ENCODE measurements at regions not wholly inside any gene's neighbourhood (a gene's known extent, or its start where the extent isn't known, plus 50 kb on each side); places are given as distances from the start of the nearest gene placed in this dataset.

- no peak for DNase-seq
Observed at GRCh38 chr3:14273901-14274611, 95.4 kb downstream of the LSM3 start.

- DNase-seq = no peak
Observed at GRCh38 chr3:14274612-14274936, 96.0 kb downstream of the LSM3 start.

DNA sequence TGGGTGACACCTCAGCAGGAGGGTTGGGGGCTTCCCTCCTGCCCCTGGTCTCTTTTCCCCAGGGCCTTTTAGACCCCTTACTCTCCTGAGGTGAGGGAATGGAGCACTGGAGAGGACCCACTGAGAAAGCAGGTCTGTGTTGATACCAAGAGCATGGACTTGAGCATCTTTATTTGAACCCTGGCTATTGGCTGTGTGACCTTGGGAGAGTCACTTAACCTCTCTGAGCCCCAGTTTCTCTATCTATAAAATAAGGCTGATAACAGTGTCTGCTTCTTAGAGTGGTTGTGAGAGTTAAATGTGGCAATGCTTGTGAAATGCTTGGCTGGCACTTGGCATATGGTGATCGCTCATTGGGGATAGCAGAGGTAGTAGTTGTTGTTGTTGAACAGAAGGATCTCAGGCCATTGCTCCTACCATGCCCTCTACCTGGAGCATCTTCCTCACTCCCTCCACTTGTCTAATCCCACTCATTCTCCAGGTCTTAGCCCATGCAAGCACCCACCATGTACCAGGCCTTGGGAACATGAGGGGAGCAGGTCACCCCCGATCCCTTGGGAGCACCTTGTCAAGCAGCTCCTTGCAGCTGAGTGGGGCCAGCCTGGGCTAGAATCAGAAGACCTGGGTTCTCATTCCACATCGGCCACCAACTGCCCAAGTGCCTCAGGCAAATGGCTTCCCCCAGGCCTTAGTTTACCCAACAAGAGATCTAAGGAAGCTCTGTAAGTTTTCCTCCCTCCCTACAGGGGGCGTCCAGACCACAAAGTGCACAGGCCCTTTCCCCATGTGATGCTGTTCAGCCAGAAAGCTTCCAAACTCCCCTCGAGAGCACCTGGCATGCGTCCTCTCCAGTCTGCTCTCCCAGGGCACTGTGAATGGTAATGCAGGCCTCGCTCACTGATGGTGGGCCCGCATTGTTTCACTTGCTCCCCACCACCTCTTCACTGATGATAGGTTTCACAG lies 96.7 kb downstream of the LSM3 start:
- DNase-seq = no peak

GRCh38 chr3:14275962-14276909 lies 97.6 kb downstream of the LSM3 start:
- DNase-seq = no peak

GRCh38 chr3:14277557-14277956 lies 98.9 kb downstream of the LSM3 start:
- no peak for DNase-seq

- no peak for DNase-seq
Observed at GRCh38 chr3:14278265-14278798, 99.7 kb downstream of the LSM3 start.

GRCh38 chr3:14278799-14279625 lies 100.4 kb downstream of the LSM3 start:
- DNase-seq = no peak

- DNase-seq = no peak
Observed at GRCh38 chr3:14279626-14280061, 101.0 kb downstream of the LSM3 start.

DNA sequence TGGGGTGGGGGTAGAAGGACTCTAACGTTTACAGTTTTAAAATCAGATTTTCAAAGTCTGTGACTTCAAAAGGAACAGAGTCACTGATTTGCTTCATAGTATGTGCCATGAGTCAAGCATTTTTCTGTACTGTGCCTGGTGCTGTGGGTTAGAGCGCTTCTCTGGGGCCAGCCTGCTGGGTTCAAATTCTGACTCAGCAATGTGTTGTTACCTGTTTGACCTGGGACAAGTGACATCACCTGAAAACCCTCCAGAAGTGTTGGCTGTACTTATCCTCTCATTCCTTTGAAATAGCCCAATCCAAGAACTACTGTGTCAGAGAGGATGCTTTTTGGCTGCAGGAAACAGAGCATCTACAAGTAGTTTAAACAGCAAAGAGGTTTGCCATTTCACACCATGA lies 101.7 kb downstream of the LSM3 start:
- no peak for DNase-seq

GRCh38 chr3:14281053-14281452 lies 102.4 kb downstream of the LSM3 start:
- DNase-seq = no peak

- DNase-seq = no peak
Observed at GRCh38 chr3:14282001-14282705, 103.5 kb downstream of the LSM3 start.

- no peak for DNase-seq
Observed at GRCh38 chr3:14282706-14283075, 104.1 kb downstream of the LSM3 start.

GRCh38 chr3:14283092-14283812 lies 104.6 kb downstream of the LSM3 start:
- DNase-seq = no peak

DNA sequence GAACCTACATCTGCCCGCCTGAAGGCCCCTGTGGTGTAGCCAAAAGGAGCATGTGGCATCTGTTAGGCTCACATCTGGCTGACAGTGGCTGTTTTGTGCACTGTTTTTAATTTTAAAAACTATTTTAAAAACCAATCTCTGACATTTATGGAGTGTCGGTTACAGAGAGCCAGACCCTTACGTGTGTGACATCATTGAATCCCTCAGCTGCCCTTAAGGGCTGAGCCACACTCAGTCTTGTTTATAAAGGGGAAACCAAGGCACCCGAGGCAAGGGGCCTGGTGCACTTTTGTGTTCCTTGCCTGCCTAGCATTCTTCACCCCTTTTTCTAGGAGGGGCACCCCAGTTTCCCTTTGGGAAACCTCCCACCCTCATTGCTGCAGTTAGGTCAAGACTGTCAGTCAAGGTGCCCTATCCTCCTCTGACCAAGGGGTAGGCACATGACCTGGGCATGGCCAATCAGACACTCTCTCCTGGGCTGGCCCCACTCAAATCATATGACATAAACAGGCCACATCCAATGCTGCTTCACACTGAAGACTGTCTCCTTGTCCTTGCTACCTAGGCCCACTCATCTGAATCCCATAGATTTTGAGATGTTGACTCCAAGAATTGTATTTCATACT lies 105.3 kb downstream of the LSM3 start:
- DNase-seq = no peak

DNA sequence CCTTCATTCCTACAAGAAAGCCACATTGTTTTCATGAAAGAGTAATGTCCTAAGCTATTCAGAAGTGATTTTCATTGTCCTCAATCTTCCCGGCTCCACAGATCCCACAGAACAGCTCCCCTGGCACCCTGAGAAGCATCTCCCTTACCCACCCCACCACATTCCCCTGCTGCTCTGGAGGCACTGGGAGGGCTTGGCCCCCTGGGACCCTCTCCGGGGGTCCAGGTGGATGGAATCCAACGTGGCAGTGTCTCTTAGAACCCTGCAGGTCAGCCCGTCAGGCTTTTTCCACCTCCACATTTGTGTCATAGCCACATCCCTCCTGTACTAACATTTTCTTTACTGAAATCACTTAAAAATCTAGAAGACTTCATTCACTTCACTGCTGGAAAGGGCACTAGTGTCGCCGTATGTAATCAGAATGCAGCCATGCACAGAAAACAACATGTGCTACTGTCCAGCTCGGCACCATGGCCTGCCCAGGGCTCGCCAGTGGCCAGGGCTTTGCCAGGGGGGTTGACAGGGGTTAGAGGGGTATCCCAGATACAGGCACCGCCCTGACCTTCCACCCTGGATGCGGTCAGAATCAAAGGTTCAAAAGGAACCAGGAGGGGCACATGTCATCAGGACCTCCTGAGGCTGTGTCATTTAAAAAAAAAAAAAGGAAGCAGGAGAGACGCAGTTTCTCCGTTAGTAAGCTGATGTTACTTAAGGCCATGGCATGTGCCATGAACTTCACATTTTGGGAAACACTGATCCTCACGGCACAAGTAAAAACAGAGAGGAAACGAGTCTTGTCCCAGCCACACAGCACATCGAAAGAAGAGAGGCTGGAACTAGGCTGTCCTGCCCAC lies 106.3 kb downstream of the LSM3 start:
- DNase-seq = no peak

DNA sequence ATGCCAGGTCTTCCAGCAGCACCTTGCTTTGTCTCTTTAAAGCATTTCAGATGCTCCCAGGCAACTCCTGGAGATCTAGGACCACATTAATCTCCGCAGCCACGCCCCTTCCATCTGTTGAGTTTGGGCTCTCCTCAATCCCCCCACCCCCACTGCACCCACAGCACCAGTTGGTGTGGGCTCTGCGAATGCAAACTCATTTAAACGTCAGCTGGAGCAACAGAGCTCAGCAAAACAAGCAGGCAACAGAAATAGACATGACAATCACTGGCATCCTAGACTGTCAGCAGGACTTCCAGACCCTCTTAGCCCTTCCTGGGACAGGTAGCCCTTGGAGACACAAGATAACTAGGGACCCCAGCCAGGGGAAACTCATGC lies 106.9 kb downstream of the LSM3 start:
- DNase-seq = no peak

DNA sequence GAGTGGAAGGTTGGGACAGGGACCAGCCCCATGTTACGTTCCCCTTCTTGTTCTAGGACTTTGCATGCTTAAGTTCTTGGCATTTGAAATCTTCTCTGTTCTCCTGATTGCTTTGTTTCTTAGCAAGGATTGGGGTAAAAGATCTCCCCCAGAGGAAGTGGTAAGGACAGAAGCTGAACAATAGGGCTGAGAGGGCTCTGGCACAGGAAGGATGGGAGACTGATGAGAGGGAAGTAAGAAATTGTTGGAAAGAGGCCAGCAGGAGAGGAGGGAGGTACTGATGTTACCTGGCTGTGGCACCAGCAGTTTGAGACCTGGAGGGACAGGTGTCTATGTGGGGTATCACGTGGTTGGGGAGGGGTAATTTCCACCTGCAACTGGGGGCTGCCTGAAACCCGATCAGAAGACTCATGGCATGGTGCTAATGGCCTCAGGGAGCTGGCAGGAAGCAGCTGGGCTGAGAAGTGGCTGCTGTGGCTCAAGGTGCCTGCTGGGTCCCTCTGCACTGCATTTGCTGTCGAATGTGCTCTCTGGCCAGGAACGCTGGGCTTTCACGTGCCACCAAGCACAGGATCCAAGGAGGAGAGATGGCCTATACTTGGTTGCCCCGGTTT lies 108.4 kb downstream of the LSM3 start:
- DNase-seq = peak; percentile 64

DNA sequence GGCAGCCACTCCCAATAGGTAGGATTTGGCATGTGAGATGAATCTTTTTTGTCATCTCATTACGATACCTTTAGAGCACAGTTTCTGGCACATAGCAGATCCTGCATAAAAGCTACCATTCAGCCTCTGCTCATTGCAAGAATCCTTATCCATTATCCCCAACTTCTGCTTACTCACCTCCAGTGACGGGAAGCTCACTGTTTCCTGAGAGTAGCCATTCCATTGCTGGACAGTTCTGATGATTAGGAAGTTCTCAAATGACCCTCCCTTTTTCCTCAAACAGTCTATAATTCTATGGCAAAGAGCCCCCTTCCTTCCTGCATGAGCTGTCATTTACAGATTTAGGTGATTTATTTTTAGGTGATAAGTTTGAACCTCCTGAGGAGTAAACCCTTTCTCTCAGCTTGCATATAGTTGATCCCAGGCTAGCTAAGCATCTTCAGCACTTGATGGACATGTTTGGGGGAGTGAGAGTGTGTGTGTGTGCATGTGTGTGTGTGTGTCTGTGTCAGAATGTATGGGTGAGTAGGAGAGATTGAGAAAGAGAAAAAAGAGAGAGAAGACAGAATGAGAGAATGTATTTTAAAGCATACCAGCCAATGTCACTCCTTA lies 109.7 kb downstream of the LSM3 start:
- no peak for DNase-seq
